Fibroblast of lung (primary cell): ENCODE measurements at regions not wholly inside any gene's neighbourhood (a gene's known extent, or its start where the extent isn't known, plus 50 kb on each side); places are given as distances from the start of the nearest gene placed in this dataset.

Source experiments
- DNase-seq, 2 donors: peaks; one replicate each; pipeline versions ENCODE4 v3.0.0 to v3.0.0-alpha.2; 2010; ENCODE audit warnings: low read depth in 2 of 2
- H2AFZ ChIP-seq: 2 replicates; pipeline ENCODE4 v1.5.1; 2012; ENCODE audit warnings: low read length, control low read depth, inconsistent platforms
- H3K27ac ChIP-seq: 2 replicates; pipeline ENCODE4 v1.5.1; 2011; ENCODE audit warnings: low read length, control low read depth; ENCODE audit not compliant: insufficient read depth
- H3K27me3 ChIP-seq: 2 replicates; pipeline ENCODE4 v1.5.1; 2011; ENCODE audit warnings: mild to moderate bottlenecking, low read length; ENCODE audit not compliant: control insufficient read depth, insufficient read depth
- H3K36me3 ChIP-seq: 2 replicates; pipeline ENCODE4 v1.5.1; 2011; ENCODE audit warnings: low read length; ENCODE audit not compliant: control insufficient read depth, insufficient read depth
- H3K4me1 ChIP-seq: 2 replicates; pipeline ENCODE4 v1.5.1; 2011; ENCODE audit warnings: low read length; ENCODE audit not compliant: control insufficient read depth, insufficient read depth; ENCODE audit errors: extremely low read depth
- H3K4me2 ChIP-seq: 2 replicates; pipeline ENCODE4 v1.5.1; 2011; ENCODE audit warnings: low read length, control low read depth; ENCODE audit not compliant: insufficient read depth; ENCODE audit errors: extremely low read depth
- H3K4me3 ChIP-seq, 4 experiments: fragments of 200-600 bp in 1 of 4; sonication (generic) in 1 of 4; replicated peaks in 1 of 4; 2 replicates each; pipeline ENCODE4 v1.5.1; 2011 to 2016; ENCODE audit warnings: low read length in 4 of 4, low read depth in 3 of 4, mild to moderate bottlenecking in 3 of 4, control low read depth in 2 of 4, inconsistent platforms in 1 of 4, mixed read lengths in 1 of 4; ENCODE audit not compliant: insufficient read depth in 1 of 4; ENCODE audit errors: control extremely low read depth in 1 of 4
- H3K79me2 ChIP-seq: 2 replicates; pipeline ENCODE4 v1.5.1; 2012; ENCODE audit warnings: mild to moderate bottlenecking, low read length, inconsistent platforms; ENCODE audit not compliant: control insufficient read depth, insufficient read depth
- H3K9ac ChIP-seq: 2 replicates; pipeline ENCODE4 v1.5.1; 2011; ENCODE audit warnings: mild to moderate bottlenecking, low read length, control low read depth; ENCODE audit not compliant: insufficient read depth
- H3K9me3 ChIP-seq: 2 replicates; pipeline ENCODE4 v1.5.1; 2012; ENCODE audit warnings: low read depth, low read length; ENCODE audit not compliant: control insufficient read depth, insufficient read depth
- H4K20me1 ChIP-seq: 2 replicates; pipeline ENCODE4 v1.5.1; 2011; ENCODE audit warnings: low read length; ENCODE audit not compliant: control insufficient read depth, insufficient read depth; ENCODE audit errors: extremely low read depth
- EZH2 ChIP-seq: IDR thresholded peaks from 2 replicates; pipeline ENCODE4 v1.5.1; 2012; ENCODE audit warnings: low read length, control low read depth, mild to moderate bottlenecking; ENCODE audit errors: missing control alignments
- TF ChIP-seq, protein P1 (sequence below), 2 donors: IDR thresholded peaks in 1 of 2; conservative IDR thresholded peaks in 1 of 2; 1 replicate in 1 of 2; 2 replicates in 1 of 2; pipeline ENCODE4 v1.5.1; 2011 to 2012; ENCODE audit warnings: low read length in 2 of 2, control low read depth in 1 of 2, inconsistent platforms in 1 of 2, low read depth in 1 of 2, mild to moderate bottlenecking in 1 of 2

DNA sequence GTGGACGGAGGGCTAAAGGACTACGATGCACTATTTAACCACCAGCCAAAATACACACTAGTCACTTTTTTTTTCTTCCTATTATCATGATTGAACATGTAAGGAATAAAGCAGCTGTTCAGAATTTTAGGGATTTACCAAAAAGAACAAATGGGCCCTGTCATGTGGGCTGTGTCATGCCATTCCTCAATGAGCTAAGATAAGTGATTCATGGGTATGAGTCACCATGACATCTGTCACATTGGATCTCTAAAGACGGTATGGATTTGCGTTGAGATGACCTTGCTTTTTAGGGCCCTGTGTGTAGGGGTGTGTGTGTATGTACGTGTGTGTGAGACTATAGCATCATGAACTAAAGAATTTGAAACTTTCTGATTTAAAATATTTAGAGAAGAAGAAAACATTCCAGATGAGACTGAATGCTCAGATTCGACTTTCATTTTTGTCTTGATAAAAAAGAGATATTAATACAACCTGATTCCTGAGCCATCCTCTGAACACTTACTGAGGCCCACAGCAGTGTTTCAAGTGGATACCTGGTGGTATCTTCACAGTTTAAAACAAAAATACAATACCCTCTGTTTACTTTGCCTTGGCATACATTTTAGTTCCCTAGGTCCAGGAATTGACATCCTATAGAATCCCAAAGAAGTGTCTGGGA is 246.1 kb upstream of the DUSP10 start:
- H2AFZ ChIP-seq = no peak overlapping the region
- H3K36me3 ChIP-seq = no peaks in the 10 kb centered on the region
- H4K20me1 ChIP-seq = no peaks in the 10 kb centered on the region
- peak overlapping the region; percentile 5 for H3K4me2 ChIP-seq
- peak overlapping the region; percentile 6 for H3K27ac ChIP-seq
- TF ChIP-seq, protein P1, sequence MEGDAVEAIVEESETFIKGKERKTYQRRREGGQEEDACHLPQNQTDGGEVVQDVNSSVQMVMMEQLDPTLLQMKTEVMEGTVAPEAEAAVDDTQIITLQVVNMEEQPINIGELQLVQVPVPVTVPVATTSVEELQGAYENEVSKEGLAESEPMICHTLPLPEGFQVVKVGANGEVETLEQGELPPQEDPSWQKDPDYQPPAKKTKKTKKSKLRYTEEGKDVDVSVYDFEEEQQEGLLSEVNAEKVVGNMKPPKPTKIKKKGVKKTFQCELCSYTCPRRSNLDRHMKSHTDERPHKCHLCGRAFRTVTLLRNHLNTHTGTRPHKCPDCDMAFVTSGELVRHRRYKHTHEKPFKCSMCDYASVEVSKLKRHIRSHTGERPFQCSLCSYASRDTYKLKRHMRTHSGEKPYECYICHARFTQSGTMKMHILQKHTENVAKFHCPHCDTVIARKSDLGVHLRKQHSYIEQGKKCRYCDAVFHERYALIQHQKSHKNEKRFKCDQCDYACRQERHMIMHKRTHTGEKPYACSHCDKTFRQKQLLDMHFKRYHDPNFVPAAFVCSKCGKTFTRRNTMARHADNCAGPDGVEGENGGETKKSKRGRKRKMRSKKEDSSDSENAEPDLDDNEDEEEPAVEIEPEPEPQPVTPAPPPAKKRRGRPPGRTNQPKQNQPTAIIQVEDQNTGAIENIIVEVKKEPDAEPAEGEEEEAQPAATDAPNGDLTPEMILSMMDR (conservative IDR thresholded peaks at IDR 0.05 in 1 of 2, IDR thresholded peaks at IDR 0.05 in 1 of 2; ENCODE audit: low read depth in 1 of 2, low read length in 2 of 2) = no peak
- TF ChIP-seq EZH2 = no peak
- H3K27me3 ChIP-seq = no peaks in the 10 kb centered on the region
- peak; percentile 83 to 92 for DNase-seq
- H3K4me3 ChIP-seq = no peak overlapping the region
- H3K4me1 ChIP-seq = peaks cover 18% of the 10 kb centered on the region
- no peaks in the 10 kb centered on the region for H3K79me2 ChIP-seq
- no peak overlapping the region for H3K9ac ChIP-seq
- no peaks in the 10 kb centered on the region for H3K9me3 ChIP-seq

DNA sequence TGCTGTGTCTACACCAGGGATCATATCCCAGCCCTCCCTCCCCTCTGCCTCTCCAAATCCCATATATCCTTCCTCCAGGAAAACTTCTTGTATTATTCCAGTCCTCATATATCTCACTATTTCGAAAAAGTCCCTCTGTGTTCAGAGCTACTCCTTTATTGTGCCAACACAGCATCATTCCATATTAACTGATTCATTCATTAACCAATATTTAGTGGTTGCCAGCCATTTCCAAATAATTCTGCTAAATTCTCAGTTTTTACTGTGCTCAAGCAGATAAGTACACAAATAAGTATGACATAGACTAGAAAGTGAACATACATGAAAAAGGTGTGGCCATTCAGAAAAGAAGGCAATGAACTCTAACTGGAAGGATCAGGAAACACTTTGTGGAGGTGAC is 241.6 kb upstream of the DUSP10 start:
- TF ChIP-seq EZH2 = no peak
- TF ChIP-seq, protein P1 (conservative IDR thresholded peaks at IDR 0.05 in 1 of 2, IDR thresholded peaks at IDR 0.05 in 1 of 2; ENCODE audit: low read depth in 1 of 2, low read length in 2 of 2) = no peak
- no peaks in the 10 kb centered on the region for H3K36me3 ChIP-seq
- no peaks in the 10 kb centered on the region for H3K79me2 ChIP-seq
- H3K4me1 ChIP-seq = peaks cover 6% of the 10 kb centered on the region
- no peaks in the 10 kb centered on the region for H4K20me1 ChIP-seq
- no peak overlapping the region for H2AFZ ChIP-seq
- no peak overlapping the region for H3K4me2 ChIP-seq
- no peaks in the 10 kb centered on the region for H3K9me3 ChIP-seq
- H3K27me3 ChIP-seq = no peaks in the 10 kb centered on the region
- H3K9ac ChIP-seq = no peak overlapping the region
- H3K4me3 ChIP-seq = no peak overlapping the region
- DNase-seq = no peak
- H3K27ac ChIP-seq = no peak overlapping the region

DNA sequence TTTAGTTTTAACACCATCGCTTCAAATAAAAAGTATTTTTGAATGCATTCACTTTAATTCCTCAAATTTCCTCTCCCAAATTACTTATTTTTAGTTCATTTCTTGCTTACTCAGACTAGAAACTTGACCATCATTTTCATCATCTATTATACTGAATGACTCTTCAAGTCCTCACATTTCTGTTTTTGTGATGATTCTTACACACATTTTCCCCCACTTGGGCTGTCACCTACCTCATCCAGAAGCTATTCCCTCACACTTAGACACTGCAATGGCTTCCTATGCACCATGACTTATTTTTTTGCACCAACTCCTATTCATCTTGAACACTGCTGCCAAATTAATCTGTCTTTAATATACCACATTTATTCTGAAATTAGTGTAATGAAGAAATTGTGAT is 239.6 kb upstream of the DUSP10 start:
- H3K79me2 ChIP-seq = no peaks in the 10 kb centered on the region

More for the DNA sequence above, 239.6 kb upstream of the DUSP10 start:
- no peak for TF ChIP-seq EZH2
- TF ChIP-seq, protein P1 (conservative IDR thresholded peaks at IDR 0.05 in 1 of 2, IDR thresholded peaks at IDR 0.05 in 1 of 2; ENCODE audit: low read depth in 1 of 2, low read length in 2 of 2) = no peak
- Histone ChIP-seq H3K4me1 (no peaks in the 10 kb centered on the region), H3K27me3 (no peaks in the 10 kb centered on the region), H4K20me1 (no peaks in the 10 kb centered on the region), H3K4me3 (no peak overlapping the region), H2AFZ (no peak overlapping the region), H3K36me3 (no peaks in the 10 kb centered on the region), H3K9ac (no peak overlapping the region), H3K27ac (no peak overlapping the region), H3K4me2 (no peak overlapping the region), H3K9me3 (no peaks in the 10 kb centered on the region)
- peak in 1 of 2 donors; percentile 43 for DNase-seq
